ENCODE measurements at regions not wholly inside any gene's neighbourhood (a gene's known extent, or its start where the extent isn't known, plus 50 kb on each side); places are given as distances from the start of the nearest gene placed in this dataset.

DNA sequence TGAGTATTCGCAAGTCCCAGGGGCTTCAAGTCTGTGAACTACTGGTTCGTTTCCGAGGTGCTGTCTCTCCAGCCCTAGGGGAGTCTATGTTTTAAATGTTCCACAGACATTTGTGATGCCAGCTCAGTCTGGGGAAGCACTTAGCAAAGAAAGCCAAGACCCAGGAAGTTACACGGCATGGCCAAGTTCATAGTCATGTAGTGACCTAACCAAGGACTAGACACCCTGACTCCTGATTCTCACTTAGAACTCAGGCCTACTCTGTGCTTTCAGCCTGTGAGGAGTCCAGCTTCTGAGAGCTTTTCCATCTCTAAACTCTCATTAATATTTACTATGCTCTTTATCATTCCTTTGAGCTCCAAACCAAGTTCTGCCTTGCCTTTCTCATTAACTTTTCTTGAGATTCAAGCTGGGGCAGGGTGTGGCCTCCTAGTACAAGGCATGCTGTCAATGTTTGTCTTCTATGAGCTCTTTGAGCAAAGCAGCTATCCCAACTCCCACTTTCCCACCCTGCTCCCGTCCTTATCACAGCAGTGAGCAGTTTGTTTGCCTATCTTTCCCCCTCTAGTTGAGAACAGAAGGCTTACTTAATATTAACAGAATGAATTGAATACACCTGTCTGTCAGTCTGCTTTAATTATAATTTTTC lies 105.4 kb upstream of the FAM9C start:
- TF ChIP-seq, protein P1, sequence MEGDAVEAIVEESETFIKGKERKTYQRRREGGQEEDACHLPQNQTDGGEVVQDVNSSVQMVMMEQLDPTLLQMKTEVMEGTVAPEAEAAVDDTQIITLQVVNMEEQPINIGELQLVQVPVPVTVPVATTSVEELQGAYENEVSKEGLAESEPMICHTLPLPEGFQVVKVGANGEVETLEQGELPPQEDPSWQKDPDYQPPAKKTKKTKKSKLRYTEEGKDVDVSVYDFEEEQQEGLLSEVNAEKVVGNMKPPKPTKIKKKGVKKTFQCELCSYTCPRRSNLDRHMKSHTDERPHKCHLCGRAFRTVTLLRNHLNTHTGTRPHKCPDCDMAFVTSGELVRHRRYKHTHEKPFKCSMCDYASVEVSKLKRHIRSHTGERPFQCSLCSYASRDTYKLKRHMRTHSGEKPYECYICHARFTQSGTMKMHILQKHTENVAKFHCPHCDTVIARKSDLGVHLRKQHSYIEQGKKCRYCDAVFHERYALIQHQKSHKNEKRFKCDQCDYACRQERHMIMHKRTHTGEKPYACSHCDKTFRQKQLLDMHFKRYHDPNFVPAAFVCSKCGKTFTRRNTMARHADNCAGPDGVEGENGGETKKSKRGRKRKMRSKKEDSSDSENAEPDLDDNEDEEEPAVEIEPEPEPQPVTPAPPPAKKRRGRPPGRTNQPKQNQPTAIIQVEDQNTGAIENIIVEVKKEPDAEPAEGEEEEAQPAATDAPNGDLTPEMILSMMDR (IDR thresholded peaks at IDR 0.05) = no peak
- ATAC-seq (ENCODE audit: low FRiP score) (no peak), DNase-seq (ENCODE audit: low spot score) (no peak)

DNA sequence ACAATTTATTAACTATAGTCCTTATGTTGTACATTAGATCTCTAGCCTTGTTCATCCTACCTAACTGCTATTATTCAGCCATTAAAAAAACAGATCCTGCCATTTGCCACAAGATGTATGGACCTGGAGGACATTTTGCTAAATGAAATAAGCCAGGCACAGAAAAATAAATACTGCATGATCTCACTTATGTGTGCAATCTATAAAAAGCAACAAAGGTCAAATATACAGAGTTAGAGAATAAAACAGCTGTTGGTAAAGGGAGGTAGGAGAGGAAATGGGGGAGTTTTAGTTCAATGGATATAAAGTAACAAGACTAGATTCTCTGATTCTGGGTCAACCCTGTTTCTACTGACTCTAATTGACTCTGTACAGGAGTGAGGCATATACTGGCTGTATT lies 103.3 kb upstream of the FAM9C start:
- TF ChIP-seq, protein P1 (IDR thresholded peaks at IDR 0.05) = no peak
- ATAC-seq (ENCODE audit: low FRiP score) = no peak

DNA sequence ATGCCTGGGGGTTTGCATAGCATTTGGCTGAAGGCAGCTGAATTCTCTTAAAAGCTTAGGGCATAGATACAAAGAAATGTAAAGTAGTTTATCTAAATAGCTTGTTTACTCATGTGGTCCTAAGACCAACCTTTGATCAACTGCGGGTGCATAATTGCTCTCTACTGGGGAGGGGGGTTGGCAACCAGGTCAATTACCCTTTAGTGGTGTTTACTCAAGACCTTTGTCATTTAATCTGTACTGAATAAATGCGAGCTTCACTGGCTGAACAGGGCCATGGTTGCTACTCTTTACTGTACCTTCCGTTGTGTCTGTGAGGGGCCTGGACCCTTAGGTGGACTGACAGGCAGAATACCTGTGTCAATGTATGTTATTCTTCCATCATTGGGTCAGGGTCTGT lies 102.7 kb upstream of the FAM9C start:
- TF ChIP-seq, protein P1 (IDR thresholded peaks at IDR 0.05) = no peak
- ATAC-seq (ENCODE audit: low FRiP score) (no peak), DNase-seq (ENCODE audit: low spot score) (no peak)

More for the DNA sequence above, 103.3 kb upstream of the FAM9C start:
- no peak for DNase-seq (ENCODE audit: low spot score)

DNA sequence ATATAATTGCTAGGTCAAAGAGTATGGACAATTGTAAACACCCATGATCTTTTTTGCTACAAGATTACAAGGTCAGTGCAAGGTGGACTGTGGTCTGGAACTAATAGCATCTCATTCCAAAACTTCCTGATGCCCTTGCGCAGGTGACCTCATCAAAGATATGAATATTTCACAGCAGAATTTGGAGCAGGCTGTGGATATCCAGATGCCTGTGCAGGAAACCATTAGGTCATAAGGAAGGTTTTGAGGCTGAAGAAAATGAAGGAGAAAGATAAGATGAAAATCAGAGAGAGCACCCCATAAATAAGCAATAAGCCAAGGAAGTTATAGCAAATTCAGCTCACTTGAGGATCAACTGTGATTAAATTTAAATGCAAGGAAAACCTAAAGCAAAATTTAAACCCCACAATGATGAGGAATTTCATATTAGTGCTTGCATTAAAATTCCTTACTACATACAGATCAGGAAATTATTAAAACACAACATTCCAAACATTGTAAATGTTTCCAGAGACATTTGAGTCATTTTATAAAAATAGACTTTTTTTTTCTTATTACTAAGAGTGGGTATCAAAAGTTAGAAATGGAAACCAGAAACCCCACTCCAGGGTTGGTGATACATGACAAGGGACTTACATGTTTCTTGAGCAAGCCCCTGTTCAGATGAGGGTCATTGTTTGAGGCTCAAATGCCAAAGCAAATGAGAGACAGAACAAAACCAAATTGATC lies 100.7 kb upstream of the FAM9C start:
- TF ChIP-seq, protein P1 (IDR thresholded peaks at IDR 0.05) = no peak
- ATAC-seq (ENCODE audit: low FRiP score) (no peak), DNase-seq (ENCODE audit: low spot score) (no peak)

DNA sequence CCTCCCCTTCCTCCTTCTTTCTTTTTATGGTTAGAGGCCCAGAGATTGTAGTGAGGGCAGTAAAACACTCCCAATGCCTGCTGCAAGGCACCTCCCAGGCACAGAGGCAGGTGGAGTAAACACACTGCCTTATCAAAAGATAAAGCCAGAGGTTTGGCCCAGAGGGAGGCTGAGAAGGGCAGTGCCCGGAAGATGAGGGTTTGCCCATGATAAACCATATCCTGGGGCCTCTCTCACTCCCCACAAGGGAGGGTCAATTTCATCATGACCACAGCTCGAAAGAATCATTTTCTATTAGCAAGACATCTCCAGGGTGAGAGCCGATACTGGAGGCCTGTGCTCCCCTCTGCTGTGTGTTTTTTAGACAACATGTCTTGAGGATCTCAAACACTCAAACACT lies 98.5 kb upstream of the FAM9C start:
- ATAC-seq (ENCODE audit: low FRiP score) (peak; percentile 28), DNase-seq (ENCODE audit: low spot score) (no peak)
- TF ChIP-seq, protein P1 (IDR thresholded peaks at IDR 0.05) = no peak

DNA sequence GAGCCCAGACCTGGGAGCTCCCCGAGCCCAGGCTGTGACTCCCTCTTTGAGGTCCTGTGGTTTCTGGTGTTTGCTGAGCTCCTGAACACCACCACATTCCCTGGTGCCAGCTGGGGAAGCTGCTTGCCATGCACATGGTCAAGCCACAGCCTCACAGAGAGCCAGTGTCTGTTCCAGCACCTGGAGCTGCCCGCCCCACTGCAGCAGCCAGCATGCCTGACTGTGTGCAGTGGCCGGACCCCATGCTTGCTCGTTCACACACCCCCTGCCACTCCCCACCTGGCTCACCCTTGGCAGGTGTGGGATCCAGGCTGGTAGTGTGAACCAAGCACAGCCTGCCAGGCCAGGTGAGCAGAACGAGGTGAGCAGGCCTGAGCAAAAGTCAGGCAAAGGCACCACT lies 95.6 kb upstream of the FAM9C start:
- no peak for ATAC-seq (ENCODE audit: low FRiP score)
- TF ChIP-seq, protein P1 (IDR thresholded peaks at IDR 0.05) = no peak
- no peak for DNase-seq (ENCODE audit: low spot score)
